Loucy (cell line): ENCODE measurements at regions not wholly inside any gene's neighbourhood (a gene's known extent, or its start where the extent isn't known, plus 50 kb on each side); places are given as distances from the start of the nearest gene placed in this dataset.

Experiments used
- CTCF ChIP-seq: fragments of 200-600 bp; sonication (generic); conservative IDR thresholded peaks from 2 replicates; pipeline ENCODE4 v1.5.1; 2014; ENCODE audit warnings: mild to moderate bottlenecking, antibody characterized with exemption, low read length
- EZH2phosphoT487 ChIP-seq: fragments of 200-600 bp; IDR thresholded peaks from 2 replicates; pipeline ENCODE4 v1.6.1; 2018; ENCODE audit warnings: antibody characterized with exemption, mild to moderate bottlenecking, moderate library complexity, borderline replicate concordance

GRCh38 chr3:75396316-75396802, 267.8 kb upstream of the FRG2C start:
- TF ChIP-seq CTCF, result no peak
- TF ChIP-seq EZH2phosphoT487, result no peak
